ENCODE measurements at regions not wholly inside any gene's neighbourhood (a gene's known extent, or its start where the extent isn't known, plus 50 kb on each side); places are given as distances from the start of the nearest gene placed in this dataset.
"Not testable (repeated sequence)": the region's sequence is repeated elsewhere in the genome, so short reads cannot be mapped to it uniquely, and the experiment has no call there.

DNA sequence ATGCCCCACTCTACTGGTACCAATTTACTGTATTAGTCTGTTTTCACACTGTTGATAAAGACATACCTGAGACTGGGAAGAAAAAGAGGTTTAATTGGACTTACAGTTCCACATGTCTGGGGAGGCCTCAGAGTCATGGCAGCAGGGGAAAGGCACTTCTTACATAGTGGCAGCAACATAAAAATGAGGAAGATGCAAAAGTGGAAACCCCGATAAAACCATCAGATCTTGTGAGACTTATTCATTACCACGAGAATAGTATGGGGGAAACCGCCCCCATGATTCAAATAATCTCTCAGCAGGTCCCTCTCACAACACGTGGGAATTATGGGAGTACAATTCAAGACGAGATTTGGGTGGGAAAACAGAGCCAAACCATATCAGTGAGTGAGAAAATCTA lies 251.2 kb downstream of the SATB1 start:
- H3K36me3 Mint-ChIP-seq (ENCODE audit: low read depth); DNase-seq (ENCODE audit: low spot score); intact Hi-C loops (cut with micrococcal nuclease); H3K4me1 Mint-ChIP-seq (ENCODE audit: low read depth); H3K4me3 Mint-ChIP-seq (ENCODE audit: low read depth); H3K27ac Mint-ChIP-seq; H3K9me3 Mint-ChIP-seq; H3K27me3 Mint-ChIP-seq (ENCODE audit: low read depth): not testable (repeated sequence)

- Mint-ChIP-seq H3K27me3 (ENCODE audit: low read depth) (peaks cover 17% of the 10 kb centered on the region), H3K9me3 (no peaks in the 10 kb centered on the region), H3K4me3 (ENCODE audit: low read depth) (no peak overlapping the region), H3K36me3 (ENCODE audit: low read depth) (no peaks in the 10 kb centered on the region), H3K27ac (no peak overlapping the region), H3K4me1 (ENCODE audit: low read depth) (no peaks in the 10 kb centered on the region)
- no peak for DNase-seq (ENCODE audit: low spot score)
- intact Hi-C loops (cut with micrococcal nuclease), result no loop called here
These were observed 265.5 kb downstream of the SATB1 start for GRCh38 chr3:18159681-18160080.

DNA sequence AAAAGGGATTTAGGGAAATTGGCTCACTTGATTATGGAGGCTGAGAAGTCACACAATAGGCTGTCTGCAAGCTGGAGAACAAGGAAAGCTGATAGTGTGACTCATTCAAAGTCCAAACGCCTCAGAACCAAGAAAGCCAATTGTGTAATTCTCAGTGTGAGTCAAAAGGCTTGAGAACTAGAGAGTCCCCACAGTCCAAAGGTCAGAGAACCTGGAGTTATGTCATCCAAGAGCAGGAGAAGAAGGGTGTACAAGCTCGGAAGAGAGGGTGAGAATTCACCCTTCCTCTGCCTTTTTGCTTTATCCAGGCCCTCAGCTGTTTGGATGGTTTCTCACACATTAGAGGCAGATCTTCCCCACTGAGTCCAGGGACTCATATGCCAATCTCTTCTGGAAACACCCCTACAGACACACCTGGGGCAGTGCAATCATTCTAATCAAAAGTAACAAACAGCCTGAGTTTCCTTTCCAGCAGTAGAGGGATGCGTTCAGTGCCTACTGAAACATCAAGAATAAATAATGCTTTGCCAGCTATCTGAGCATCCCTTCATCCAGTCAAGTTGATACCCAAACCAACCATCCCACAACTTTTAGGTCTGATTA lies 271.5 kb downstream of the SATB1 start:
- Mint-ChIP-seq H3K36me3 (ENCODE audit: low read depth) (no peaks in the 10 kb centered on the region), H3K27me3 (ENCODE audit: low read depth) (peaks cover 7% of the 10 kb centered on the region), H3K27ac (no peak overlapping the region), H3K4me3 (ENCODE audit: low read depth) (no peak overlapping the region), H3K4me1 (ENCODE audit: low read depth) (peaks cover 3% of the 10 kb centered on the region), H3K9me3 (no peaks in the 10 kb centered on the region)
- intact Hi-C loops (cut with micrococcal nuclease), result no loop called here
- no peak for DNase-seq (ENCODE audit: low spot score)

GRCh38 chr3:18151199-18151598 lies 273.9 kb downstream of the SATB1 start:
- no peak for DNase-seq (ENCODE audit: low spot score)
- no peak overlapping the region for H3K4me3 Mint-ChIP-seq (ENCODE audit: low read depth)
- H3K27me3 Mint-ChIP-seq (ENCODE audit: low read depth), result peaks cover 2% of the 10 kb centered on the region
- H3K36me3 Mint-ChIP-seq (ENCODE audit: low read depth), result no peaks in the 10 kb centered on the region
- intact Hi-C loops (cut with micrococcal nuclease), result no loop called here
- H3K27ac Mint-ChIP-seq, result no peak overlapping the region
- H3K4me1 Mint-ChIP-seq (ENCODE audit: low read depth), result peaks cover 3% of the 10 kb centered on the region
- no peaks in the 10 kb centered on the region for H3K9me3 Mint-ChIP-seq

DNA sequence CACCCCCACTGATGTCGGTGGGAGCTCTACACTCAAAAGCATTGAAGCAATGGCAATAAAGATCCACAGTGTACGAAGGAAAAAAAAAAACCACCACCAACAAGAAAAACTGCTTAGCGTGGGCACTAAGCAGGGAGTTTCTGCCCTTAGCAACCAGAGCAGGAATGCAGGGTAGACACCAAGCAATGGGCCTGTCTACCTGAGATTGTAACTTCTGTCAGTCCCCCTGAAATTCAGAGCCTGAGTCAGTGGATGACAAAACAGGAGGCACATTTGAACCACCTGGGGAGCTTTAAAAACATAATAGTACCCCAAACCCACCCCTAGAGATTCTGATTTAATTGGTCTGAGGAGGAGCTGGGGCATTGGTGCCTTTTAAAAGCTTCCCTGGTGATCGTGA lies 275.2 kb downstream of the SATB1 start:
- no peak overlapping the region for H3K27ac Mint-ChIP-seq
- peaks cover 2% of the 10 kb centered on the region for H3K27me3 Mint-ChIP-seq (ENCODE audit: low read depth)
- DNase-seq (ENCODE audit: low spot score), result no peak
- no peaks in the 10 kb centered on the region for H3K36me3 Mint-ChIP-seq (ENCODE audit: low read depth)
- no peaks in the 10 kb centered on the region for H3K9me3 Mint-ChIP-seq
- intact Hi-C loops (cut with micrococcal nuclease), result no loop called here
- H3K4me1 Mint-ChIP-seq (ENCODE audit: low read depth), result peaks cover 3% of the 10 kb centered on the region
- no peak overlapping the region for H3K4me3 Mint-ChIP-seq (ENCODE audit: low read depth)

DNA sequence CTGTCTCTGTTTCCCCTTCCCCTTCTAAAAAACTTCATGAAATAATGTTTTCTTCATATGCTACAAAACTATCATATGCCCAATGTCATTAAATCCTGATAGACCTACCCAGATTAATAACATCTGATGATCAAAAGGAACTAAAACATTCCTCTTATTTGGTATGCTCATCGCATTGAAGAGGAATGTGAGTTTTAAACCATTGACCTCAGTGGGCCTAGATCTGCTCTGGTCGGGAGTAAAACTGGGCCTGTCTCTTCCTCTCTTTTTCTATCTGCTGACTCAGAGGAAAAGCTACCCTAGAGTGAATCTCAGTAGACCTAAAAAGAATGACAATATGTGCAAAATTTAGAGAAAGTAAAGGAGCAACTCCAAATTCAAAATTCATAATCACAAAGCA lies 275.8 kb downstream of the SATB1 start:
- no peak for DNase-seq (ENCODE audit: low spot score)
- Mint-ChIP-seq H3K36me3 (ENCODE audit: low read depth) (no peaks in the 10 kb centered on the region), H3K27me3 (ENCODE audit: low read depth) (peaks cover 2% of the 10 kb centered on the region), H3K4me3 (ENCODE audit: low read depth) (no peak overlapping the region), H3K27ac (no peak overlapping the region), H3K9me3 (no peaks in the 10 kb centered on the region), H3K4me1 (ENCODE audit: low read depth) (peaks cover 3% of the 10 kb centered on the region)
- intact Hi-C loops (cut with micrococcal nuclease), result no loop called here

DNA sequence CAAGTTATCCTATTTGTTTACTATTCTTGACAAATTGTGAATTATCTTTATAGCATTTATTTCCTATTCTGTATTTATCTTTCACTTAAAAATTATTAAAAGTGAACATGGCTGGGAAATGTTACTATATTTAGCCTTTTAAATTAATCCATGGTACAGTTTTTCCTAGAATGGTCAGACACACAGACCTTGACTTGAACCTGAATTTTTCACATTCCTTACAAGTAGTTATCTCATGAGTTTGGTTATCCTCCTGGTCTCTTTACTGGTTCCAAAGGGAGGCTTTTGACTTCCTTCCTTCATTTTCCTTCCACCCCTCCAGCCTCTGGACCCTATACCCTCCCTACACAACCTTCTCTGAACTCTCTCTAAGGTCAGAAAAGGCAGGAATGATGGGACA lies 280.6 kb downstream of the SATB1 start:
- peaks cover 2% of the 10 kb centered on the region for H3K27me3 Mint-ChIP-seq (ENCODE audit: low read depth)

DNA sequence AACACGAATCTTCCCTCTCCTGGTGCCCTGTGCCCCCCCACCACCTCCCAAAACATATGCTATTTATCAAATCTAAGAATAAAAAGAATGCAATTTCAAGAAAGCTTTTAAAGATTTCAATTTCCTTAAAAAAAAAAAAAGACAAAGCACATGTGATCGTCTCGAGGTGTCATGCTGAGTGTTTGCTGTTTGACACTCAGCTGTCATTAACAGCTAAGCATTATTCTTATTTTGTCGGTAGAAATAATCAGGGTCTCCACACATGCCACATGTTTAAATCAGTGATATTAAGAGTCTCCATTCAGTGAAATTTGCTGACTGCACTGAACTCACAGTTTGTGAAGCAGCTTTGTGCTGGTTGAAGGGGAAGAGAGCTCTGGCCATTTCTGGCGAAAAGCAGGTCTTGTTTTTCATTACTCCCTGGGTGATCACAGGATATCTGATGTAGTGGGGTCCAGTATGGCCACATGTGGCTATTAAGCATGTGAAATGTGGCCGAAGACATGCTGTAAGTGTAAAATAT lies 281.8 kb downstream of the SATB1 start:
- H3K4me3 Mint-ChIP-seq (ENCODE audit: low read depth), result no peak overlapping the region
- H3K9me3 Mint-ChIP-seq, result no peaks in the 10 kb centered on the region
- intact Hi-C loops (cut with micrococcal nuclease), result no loop called here
- no peak overlapping the region for H3K27ac Mint-ChIP-seq
- H3K36me3 Mint-ChIP-seq (ENCODE audit: low read depth), result no peaks in the 10 kb centered on the region
- no peaks in the 10 kb centered on the region for H3K4me1 Mint-ChIP-seq (ENCODE audit: low read depth)
- no peak for DNase-seq (ENCODE audit: low spot score)
- no peaks in the 10 kb centered on the region for H3K27me3 Mint-ChIP-seq (ENCODE audit: low read depth)

More for the DNA sequence above, 280.6 kb downstream of the SATB1 start:
- no peak overlapping the region for H3K27ac Mint-ChIP-seq
- H3K9me3 Mint-ChIP-seq, result no peaks in the 10 kb centered on the region
- H3K4me3 Mint-ChIP-seq (ENCODE audit: low read depth), result no peak overlapping the region
- no peak for DNase-seq (ENCODE audit: low spot score)
- H3K4me1 Mint-ChIP-seq (ENCODE audit: low read depth), result no peaks in the 10 kb centered on the region
- intact Hi-C loops (cut with micrococcal nuclease), result no loop called here
- H3K36me3 Mint-ChIP-seq (ENCODE audit: low read depth), result no peaks in the 10 kb centered on the region

GRCh38 chr3:18137958-18138357 lies 287.2 kb downstream of the SATB1 start:
- Mint-ChIP-seq H3K36me3 (ENCODE audit: low read depth) (no peaks in the 10 kb centered on the region), H3K27me3 (ENCODE audit: low read depth) (no peaks in the 10 kb centered on the region), H3K4me3 (ENCODE audit: low read depth) (no peak overlapping the region), H3K9me3 (no peaks in the 10 kb centered on the region), H3K27ac (no peak overlapping the region), H3K4me1 (ENCODE audit: low read depth) (peaks cover 10% of the 10 kb centered on the region)
- intact Hi-C loops (cut with micrococcal nuclease), result no loop called here
- DNase-seq (ENCODE audit: low spot score), result no peak

- Mint-ChIP-seq H3K36me3 (ENCODE audit: low read depth) (no peaks in the 10 kb centered on the region), H3K4me1 (ENCODE audit: low read depth) (peaks cover 10% of the 10 kb centered on the region), H3K27me3 (ENCODE audit: low read depth) (no peaks in the 10 kb centered on the region), H3K4me3 (ENCODE audit: low read depth) (no peak overlapping the region), H3K9me3 (no peaks in the 10 kb centered on the region), H3K27ac (no peak overlapping the region)
- intact Hi-C loops (cut with micrococcal nuclease), result no loop called here
- no peak for DNase-seq (ENCODE audit: low spot score)
These were observed 289.9 kb downstream of the SATB1 start for GRCh38 chr3:18135060-18135814.

DNA sequence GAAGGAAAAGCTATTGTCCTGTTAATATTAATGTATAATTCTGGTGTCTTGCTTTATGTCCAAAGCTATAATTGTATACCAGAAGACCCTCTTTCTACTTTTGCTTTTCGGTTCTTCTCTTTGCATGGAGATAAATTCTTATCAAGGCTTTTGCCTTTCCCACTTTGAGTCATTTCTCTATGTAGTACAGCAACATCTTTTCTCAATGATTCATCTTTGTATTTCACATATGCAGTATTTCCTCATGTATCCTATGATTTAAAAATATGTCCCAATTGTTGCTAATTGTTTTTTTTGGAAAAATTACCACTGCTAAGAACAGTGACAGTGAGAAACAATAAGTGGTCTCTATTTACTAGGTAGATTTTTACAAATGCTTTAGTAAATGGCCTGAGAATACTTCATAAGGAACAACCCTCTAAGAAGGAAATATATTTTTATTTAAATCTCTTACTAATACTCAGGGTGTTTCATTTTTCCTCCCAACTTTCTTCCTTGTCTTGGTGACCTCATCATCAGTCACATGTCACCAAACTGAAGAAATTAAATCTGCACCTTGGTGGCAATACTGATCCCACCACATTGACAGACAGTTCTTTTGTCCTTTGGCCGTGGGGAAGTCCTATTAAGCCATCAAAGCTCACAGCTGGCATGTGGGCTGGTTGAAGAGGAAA lies 290.6 kb downstream of the SATB1 start:
- peaks cover 10% of the 10 kb centered on the region for H3K4me1 Mint-ChIP-seq (ENCODE audit: low read depth)
- no peak for DNase-seq (ENCODE audit: low spot score)
- H3K27me3 Mint-ChIP-seq (ENCODE audit: low read depth), result no peaks in the 10 kb centered on the region
- H3K9me3 Mint-ChIP-seq, result no peaks in the 10 kb centered on the region
- intact Hi-C loops (cut with micrococcal nuclease), result no loop called here
- H3K4me3 Mint-ChIP-seq (ENCODE audit: low read depth), result no peak overlapping the region
- no peak overlapping the region for H3K27ac Mint-ChIP-seq
- no peaks in the 10 kb centered on the region for H3K36me3 Mint-ChIP-seq (ENCODE audit: low read depth)

DNA sequence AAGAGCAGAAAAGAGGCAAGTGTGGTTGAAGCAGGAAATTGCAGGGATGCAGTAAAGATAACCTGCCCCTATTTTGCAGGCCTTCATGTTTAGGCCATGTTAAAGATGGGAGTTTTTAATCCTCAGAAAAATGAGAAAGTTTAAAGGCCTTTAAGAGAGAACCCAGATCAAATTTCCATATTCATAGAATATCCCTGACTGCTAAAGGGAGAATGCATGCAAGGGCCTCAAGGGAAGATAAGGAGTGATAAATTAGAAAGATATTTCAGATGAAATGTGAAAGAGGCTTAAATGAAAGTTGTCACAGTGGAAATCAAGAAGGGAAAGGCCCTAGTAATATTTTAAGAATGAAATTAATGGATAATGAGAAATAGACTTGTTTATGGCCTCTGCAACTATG lies 292.1 kb downstream of the SATB1 start:
- Mint-ChIP-seq H3K36me3 (ENCODE audit: low read depth) (no peaks in the 10 kb centered on the region), H3K27ac (no peak overlapping the region), H3K4me1 (ENCODE audit: low read depth) (peaks cover 10% of the 10 kb centered on the region), H3K9me3 (no peaks in the 10 kb centered on the region), H3K27me3 (ENCODE audit: low read depth) (no peaks in the 10 kb centered on the region), H3K4me3 (ENCODE audit: low read depth) (no peak overlapping the region)
- intact Hi-C loops (cut with micrococcal nuclease), result no loop called here
- no peak for DNase-seq (ENCODE audit: low spot score)
